Eye (tissue), 1 donor: ENCODE measurements at regions not wholly inside any gene's neighbourhood (a gene's known extent, or its start where the extent isn't known, plus 50 kb on each side); places are given as distances from the start of the nearest gene placed in this dataset.
"Not testable (repeated sequence)": the region's sequence is repeated elsewhere in the genome, so short reads cannot be mapped to it uniquely, and the experiment has no call there.

Experiments
- DNase-seq: peaks from one replicate; pipeline ENCODE4 v3.0.0-alpha.2; 2015

DNA sequence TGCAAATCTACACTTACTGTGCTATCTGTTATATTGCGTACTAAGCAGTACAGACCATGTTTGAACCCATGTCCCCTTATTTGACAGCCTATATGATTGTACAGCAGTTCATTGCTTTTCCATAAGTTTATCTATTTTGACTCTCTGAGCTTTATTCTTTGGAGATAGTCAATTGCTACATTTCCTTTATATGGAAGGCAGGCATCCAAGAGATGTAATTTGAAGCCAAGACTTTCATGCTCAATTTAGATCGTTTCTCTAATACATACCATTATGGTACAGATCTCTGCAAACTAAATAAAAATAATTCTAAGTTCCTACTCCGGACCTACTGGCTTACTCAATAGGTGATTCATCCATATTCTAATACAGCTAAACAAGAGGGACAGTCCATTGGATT, 424.8 kb downstream of the TMEM38B start:
- no peak for DNase-seq

DNA sequence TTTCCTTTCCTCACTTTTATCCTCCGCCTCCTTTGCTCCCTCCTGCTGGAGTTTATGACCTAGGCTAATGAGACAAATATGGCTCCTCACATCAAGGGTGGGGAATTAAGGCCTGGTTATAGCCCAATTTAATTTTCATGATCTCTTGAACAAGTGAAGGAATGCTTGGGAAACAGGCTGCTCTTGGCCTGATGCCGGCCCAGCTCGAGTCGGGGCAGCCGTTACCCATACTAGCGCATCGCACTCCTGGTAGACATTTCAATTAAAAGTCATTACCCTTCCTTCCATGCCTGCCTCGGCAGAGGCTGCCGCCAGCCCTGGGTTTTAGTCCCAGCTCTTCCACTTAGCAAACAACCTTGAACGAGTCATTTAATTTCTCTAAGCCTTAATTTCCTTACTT, 425.7 kb downstream of the TMEM38B start:
- DNase-seq = no peak

DNA sequence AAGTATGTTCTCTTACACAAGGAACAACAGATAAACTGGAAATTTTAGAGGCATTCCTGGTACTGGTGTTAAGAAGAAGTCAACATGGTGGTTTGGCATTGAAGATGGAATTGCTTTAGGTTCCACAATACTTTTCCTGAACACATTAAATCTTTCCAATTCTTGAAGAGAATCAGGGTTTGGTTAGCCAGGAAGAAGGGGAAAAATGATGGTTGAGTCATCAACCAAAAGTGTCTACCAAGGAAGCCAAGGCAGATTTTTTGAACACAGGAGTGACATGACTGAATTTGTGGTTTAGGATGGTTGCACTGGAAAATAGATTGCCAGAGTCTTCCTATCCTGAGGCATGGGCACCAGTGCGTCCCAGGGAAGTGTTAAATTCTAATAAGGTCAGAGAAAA, 433.4 kb downstream of the TMEM38B start:
- DNase-seq = no peak

DNA sequence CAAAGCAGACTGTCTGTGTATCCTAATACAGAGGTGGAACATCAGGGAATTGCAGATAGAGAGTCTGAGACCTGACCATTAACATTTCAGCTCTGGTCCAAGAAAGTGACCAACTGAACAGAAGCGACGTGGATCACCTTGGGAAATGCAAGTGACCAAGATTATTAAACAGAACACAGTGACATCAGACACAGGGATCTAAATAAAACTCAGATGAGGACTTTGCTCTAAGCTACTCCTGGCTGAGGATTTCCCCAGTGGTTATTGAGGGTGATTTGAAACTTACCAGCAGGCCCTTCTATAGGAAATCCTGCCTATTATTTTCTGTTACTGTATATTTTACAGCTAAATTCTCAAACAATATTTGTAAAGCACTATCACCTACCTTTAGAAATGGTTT, 436.0 kb downstream of the TMEM38B start:
- no peak for DNase-seq

DNA sequence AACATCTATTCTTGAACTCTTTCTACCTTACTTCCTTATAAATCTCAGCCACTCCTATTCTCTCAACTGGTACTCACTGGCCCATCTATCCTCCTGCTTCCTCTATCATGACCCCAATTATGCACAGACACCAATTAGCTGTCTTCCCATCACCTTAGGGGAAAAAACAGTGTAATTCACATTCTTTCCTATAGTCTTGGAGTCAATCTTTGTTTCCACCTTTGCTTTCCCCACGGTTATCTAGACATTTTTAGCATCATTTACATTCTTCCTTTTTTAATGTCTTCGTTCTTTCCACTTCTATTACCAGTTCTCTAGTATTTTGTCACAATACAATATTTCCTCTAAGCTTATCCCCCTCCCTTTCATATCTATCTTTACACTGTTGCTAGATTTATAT, 449.4 kb downstream of the TMEM38B start:
- no peak for DNase-seq

DNA sequence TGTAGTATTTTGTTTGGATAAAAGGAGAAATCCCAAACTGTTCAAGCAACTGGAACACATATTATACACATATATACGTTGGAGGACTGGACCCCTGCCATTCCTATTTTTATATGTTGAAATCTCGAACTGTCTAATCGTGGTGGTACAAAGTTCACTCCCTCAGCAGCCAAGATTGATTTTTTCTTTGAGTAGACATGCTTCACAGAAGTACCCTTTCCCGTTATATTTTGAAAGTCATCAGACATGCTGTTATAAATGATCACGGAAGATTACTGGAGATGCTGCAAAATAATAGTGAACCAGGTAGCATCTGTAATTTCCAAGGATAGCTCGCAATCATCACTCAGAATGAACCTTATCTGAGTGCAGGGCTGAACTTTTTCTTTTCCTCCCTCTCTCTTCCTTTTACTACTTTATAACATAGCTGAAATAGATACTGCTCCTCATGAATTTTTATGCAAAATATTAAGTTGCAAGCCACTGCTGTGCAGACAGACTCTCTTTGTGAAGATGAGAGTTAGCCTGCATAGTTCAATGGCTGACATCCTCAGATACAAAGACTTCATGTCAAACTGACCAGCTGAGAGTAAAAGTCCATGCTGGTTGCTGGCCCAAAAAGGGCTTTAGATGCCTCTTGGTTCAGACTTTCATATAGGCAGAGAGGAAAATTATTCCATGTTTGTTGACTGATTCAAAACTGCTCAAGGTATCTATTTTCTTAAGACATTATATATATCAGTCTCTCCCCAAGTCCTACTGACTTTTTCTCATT, 451.9 kb downstream of the TMEM38B start:
- DNase-seq = no peak

DNA sequence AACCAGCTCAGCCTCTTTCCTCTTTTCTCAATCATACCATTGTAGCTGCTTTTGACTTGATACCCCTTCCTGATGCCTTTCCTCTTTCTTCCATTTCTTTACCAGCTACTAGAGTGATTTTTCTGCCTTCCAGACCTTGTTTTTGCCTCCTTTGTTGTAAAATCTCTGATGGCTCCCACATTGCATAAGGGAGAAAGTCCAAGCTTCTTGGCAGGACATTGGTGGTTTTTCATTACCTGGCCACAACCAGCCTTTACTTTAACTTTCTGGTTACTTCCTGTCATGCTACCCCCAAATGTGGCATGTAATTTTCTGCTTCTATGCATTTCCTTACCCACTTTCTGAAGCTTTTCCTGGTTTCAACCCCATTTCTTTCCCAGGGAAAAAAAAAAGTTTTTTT, 452.5 kb downstream of the TMEM38B start:
- no peak for DNase-seq

DNA sequence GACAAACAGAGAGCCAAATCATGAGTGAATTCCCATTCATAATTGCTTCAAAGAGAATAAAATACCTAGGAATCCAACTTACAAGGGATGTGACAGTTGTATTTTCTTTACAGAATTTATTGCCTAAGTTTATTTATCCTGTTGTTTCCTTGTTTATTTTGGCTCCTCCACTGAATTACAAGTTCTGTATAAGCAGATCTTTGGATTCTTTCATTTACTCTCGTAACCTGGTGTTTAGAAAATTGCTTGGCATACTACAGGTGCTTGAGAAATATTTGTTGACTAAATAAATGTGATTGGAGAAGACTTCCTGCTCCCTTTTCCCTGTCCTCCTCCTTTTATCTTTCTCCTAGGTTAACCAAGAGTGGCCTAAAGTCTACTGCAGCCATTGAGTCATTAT, 455.6 kb downstream of the TMEM38B start:
- no peak for DNase-seq

DNA sequence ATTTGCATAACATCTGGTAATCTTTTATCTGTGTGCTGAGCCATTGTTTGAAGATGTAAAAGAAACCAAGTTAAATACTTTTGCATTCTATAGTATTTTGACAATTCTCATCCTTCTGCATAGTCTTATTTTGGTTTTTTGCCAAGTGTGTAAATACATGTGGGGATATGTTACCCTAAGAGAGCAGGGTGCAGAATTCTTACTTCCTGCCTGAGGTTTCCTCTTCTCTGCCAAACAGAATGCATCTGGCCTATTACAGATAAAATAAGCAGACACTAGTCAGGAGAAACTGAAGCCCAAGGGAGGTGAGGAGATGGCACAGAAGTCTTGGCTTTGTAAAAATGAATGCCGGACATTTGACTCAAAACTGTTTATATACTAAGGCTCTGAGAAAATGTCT, 462.1 kb downstream of the TMEM38B start:
- no peak for DNase-seq

DNA sequence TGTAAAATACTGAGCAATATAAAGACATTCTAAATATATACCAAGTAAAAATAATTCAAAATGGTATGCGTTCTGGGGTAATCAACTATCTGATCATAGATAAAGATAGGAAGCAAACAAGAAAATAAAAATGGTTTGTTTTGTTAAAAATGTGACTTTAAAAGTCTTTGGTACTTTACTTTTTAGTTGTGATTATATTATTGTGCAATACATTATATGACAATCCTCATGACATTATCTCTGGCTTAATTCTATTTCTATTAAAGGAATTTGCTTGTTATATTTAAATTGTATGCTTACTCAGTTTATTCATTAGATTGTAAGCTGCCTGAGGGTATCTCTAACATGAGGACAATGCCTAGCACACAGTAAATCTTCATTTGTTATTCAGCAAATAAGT, 477.9 kb downstream of the TMEM38B start:
- DNase-seq = no peak

DNA sequence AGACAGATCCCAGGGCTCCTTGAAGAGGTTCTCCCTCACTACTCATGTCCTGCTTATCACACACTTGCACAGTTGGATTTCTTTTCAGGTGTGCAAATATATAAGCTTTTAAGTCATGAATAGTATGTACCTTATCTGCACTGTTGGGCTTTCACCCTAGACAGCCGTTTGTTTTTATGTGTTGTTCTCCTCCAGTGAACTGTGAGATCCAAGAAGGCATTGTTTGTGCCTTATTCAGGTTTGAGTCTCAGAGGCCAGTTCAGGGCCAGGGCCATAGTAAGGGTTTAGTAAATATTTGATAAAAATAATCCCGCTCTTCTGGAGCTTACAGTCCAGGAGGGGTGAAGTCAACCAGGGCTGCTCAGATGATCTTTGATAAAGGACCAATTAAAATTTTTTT, 480.0 kb downstream of the TMEM38B start:
- no peak for DNase-seq

DNA sequence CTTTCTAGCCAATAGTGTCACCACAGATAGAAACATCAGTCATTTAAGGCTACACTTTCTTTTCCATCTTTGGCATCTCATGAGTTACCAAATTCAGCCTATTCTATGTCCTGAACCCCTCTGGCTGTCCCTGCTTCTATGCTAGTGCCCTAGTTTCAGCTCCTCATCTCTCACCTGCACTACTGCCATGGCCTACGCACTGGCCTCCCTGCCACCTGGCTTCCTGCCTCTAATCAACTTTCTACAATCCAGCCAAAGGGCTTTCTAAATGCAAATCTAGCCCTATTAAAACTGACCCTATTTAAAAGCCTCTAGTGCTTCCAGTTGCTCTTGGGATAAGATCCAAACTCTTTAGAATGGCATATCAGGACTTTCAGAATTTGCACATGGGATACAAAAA, 482.9 kb downstream of the TMEM38B start:
- DNase-seq = no peak

DNA sequence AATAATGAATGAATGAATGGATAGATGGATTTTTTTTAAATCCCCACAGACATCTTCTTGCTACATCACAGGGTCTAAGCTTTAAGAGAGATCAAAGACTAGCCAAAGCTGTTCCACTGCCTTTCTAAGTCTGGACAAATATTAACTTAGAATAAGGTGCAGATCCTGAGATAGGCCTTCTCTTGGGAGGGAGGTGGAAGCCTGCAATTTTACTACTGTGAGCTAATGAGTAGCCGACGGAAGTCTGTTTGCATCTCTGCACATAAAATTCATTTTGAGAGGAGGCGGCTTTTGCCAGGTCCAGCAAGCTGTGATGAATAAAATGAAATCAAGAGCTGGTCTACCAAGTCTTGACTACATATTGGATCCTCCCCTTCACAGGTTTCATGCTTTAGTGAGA, 484.9 kb downstream of the TMEM38B start:
- DNase-seq = no peak

DNA sequence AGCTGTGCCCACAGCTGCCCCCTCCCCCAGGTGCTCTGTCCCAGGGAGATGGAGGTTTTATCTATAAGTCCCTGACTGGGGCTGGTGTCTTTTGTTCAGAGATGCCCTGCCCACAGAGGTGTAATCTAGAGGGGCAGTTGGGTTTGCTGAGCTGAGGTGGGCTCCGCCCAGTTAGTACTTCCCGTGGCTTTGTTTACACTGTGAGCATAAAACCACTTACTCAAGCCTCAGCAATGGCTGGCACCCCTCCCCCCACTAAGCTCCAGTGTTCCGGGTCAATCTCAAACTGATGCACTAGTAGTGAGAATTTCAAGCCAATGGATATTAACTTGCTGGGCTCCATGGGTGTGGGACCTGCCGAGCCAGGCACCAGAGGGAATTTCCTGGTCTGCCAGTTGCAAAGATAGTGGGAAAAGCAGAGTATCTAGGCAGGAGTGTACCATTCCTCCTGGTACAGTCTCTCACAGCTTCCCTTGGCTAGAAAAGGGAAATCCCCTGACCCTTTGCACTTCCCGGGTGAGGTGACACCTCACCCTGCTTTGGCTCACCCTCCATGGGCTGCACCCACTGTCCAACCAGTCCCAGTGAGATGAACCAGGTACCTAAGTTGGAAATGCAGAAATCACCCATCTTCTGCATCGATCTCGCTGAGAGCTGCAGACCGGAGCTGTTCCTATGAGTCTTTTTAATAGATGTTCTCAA, 509.6 kb downstream of the TMEM38B start:
- DNase-seq = not testable (repeated sequence)

DNA sequence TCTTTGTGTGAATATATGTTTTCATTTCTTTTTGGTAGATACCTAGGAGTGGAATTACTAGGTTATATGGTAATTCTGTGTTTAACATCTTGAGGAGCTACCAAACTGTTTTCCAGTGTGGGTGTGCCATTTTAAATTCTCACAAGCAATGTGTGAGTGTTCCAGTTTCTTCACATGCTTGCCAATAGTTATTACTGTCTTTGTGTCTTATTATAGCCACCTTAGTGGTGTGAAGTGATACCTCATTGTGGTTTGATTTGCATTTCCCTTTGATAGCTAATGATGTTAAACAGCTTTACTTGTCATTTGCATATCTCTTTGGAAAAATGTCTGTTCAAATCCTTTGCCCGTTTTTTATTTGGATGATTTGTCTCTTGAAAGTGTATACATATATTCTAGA, 513.0 kb downstream of the TMEM38B start:
- no peak for DNase-seq

DNA sequence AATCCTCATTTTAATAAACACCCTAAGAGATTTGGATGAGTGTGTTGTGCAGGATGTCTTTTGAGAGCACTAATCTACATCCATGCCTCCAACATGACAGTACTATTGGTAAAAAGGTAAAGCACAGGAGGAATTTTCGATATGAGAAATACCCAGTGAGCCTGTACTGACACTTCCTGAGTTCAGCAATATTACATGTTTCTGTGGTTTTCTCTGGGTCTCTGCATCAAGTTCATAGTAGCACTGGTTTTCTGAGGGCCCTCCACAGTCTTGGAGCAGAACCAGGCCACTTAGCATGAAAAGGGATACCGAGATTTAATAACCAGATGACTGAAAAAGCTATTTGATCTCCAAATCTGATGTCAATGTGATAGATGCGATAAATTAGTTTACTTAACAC, 524.1 kb downstream of the TMEM38B start:
- DNase-seq = no peak

DNA sequence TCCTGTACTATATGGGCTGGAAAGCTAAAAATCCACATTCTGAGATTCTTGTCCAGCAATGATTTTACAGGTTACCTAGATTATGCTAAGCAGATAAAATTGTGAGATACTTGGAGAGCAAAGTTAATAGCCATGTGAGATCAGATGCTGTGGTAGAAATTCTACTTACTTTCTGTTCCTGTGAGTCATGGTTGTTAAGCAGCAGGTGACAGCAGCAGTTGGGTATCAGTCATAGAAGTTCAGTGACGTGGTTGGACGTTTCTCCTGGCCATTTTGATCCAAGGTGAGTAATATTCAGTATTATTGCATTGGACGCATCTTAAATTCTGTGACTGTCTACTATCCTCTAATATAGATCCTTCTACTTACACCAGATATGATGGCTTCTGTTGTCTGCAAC, 524.5 kb downstream of the TMEM38B start:
- DNase-seq = no peak

DNA sequence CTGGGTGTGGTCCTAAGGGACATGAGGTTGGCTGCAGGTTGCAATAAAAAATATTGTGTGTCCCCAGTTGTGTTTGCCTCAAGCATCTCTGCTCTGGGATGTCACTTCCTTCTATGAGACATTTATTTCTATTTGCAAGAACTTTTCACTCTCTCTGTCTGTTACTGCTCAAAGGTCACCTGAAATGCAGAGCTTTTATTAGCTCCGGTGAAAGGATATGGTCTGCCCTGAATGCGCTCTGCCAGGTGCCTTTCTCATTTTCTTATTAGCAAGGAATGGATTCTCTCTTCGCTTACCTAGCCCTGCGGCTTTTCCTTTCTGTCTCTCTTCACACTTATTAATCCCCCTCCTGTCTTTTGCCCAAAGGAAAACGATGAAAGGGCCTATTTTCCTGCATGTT, 526.1 kb downstream of the TMEM38B start:
- no peak for DNase-seq

DNA sequence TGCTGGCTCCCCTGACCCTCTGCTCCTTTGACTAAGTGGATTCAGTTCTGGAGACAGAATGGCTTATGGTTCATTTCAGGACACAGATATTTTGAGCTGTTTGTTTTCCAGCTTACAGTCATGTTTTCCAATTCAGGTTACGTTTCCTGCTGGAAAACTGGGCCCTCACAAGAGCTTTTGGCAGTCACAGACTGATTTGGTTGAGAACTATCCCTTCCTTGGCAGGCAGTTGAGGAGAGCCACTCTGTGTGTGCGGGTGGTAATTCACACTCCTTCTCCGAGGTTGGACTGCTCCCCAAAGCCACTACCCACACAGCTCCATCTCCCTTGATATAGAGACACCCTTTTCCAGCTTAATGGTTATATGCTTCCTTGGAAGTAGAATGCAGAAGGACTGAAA, 534.5 kb downstream of the TMEM38B start:
- no peak for DNase-seq

DNA sequence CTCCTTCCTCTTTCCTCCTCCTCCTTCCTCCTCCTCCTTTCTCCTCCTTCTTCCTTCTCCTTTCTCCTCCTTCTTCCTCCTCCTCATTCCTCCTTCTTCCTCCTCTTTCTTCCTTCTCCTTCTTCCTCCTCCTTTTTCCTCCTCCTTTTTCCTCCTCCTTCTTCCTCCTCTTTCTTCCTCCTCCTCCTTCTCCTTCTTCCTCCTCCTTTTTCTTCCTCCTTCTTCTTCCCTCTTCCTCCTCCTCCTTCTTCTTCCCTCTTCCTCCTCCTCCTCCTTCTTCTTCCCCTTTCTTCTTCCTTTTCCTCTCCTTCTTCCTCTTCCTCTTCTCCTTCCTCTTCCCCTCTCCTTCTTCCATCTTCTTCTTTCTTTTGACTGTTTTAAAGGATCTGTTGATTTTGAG, 538.8 kb downstream of the TMEM38B start:
- DNase-seq = no peak

DNA sequence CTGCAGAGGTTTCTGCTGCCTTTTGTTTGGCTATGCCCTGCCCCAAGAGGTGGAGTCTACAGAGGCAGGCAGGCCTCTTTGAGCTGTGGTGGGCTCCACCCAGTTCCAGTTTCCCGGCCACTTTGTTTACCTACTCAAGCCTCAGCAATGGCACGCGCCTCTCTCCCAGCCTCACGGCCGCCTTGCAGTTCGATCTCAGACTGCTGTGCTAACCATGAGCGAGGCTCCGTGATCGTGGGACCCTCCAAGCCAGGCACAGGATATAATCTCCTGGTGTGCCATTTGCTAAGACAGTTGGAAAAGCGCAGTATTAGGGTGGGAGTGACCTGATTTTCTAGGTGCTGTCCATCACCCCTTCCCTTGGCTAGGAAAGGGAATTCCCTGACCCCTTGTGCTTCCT, 566.6 kb downstream of the TMEM38B start:
- not testable (repeated sequence) for DNase-seq

DNA sequence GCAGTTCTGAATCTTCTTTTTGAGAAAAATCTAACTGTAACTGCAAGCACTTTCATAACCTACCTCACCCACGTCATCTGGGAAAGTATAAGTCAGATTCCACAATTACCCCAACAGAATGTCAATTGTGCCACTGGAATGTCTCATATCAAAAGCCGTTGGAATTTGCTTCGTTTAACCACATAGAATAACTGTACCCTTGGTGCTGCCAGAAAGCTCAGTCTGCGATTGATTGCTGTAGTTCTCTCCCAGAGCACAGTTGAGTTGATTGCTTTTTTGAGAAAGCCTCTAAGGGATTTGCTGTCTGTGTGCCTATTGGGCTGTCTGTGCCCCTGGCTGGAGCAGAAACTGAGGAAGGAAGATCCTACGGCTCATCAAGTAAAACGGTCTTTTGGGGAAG, 583.6 kb downstream of the TMEM38B start:
- no peak for DNase-seq

DNA sequence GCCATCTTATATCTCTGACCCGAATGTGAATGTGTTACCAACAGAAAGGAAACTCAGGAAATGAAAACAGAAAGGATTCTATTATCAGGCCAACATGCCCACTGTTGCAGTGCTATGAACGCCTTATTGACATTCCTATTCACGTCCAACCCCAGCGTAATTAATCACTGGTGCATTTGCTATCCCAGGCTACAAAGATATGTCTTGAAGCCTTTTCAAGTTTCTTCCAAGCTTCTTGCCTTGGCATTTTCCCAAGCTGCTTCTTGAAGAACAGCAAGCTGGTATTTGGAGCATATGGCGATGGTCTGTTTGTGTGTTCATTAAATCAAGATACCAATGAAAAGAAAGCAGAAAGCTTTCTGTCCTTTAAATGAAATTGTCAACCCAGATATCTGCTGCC, 579.2 kb upstream of the ZNF462 start:
- DNase-seq = no peak

DNA sequence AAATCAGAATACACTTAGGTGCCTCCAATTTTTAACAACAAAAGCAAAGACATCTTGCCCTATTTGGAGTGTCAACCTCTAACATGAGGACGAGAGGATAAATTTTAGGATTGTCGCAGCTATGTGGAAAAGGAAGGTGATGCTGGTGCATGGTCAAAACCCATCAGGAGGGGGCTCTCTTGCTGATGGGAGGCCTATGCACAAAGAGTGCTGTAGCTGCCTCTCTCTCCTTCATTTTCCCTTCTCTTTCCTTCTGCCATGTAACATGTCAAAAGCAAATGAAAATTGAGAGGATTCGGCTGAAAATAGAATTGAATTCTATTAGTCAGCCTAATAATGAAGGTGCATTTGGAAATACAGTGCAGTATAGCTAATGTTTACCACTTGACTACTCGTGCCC, 578.7 kb upstream of the ZNF462 start:
- no peak for DNase-seq

DNA sequence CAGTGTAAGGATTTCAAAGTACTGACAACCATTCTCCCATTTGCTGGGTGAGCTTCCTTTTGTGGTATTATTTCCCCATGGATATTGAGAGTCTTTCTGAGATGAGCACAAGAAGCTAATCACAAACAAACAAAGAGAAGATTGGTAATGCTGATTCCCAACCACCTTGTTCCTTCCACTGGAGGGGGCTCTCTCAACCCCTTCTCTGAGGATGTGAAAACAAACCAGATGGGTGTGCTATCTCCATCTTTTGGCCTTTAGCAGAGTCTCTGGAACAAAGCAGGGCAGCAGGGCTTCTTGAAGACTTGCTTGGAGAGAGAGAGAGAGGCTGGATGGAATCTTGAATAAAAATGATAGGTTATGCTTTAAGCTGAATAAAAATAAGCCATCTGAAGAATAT, 576.7 kb upstream of the ZNF462 start:
- peak; percentile 51 for DNase-seq
